Spleen (tissue), 11 donors: ENCODE measurements at regions not wholly inside any gene's neighbourhood (a gene's known extent, or its start where the extent isn't known, plus 50 kb on each side); places are given as distances from the start of the nearest gene placed in this dataset.

Source experiments
- DNase-seq: peaks from one replicate; pipeline ENCODE4 v3.0.0-alpha.2; 2020
- H3K27ac ChIP-seq, 8 donors: fragments of 200-600 bp; sonication (generic) in 7 of 8; 1 replicate in 4 of 8; 2 replicates in 4 of 8; pipeline versions ENCODE4 v1.5.0 to v1.8.0; 2016 to 2021; ENCODE audit warnings: inconsistent platforms in 4 of 8, mild to moderate bottlenecking in 4 of 8, moderate library complexity in 1 of 8
- H3K27me3 ChIP-seq, 7 donors: fragments of 200-600 bp; sonication (generic) in 6 of 7; replicated peaks in 1 of 7; 1 replicate in 4 of 7; 2 replicates in 3 of 7; pipeline versions ENCODE4 v1.5.0 to v1.8.0; 2016 to 2021; ENCODE audit warnings: inconsistent platforms in 3 of 7, mild to moderate bottlenecking in 1 of 7
- H3K36me3 ChIP-seq, 6 donors: fragments of 200-600 bp; sonication (generic) in 5 of 6; 1 replicate in 4 of 6; 2 replicates in 2 of 6; pipeline versions ENCODE4 v1.5.0 to v1.8.0; 2016 to 2021; ENCODE audit warnings: inconsistent platforms in 2 of 6
- H3K4me1 ChIP-seq, 6 donors: fragments of 200-600 bp; sonication (generic) in 5 of 6; 1 replicate in 3 of 6; 2 replicates in 3 of 6; pipeline versions ENCODE4 v1.5.0 to v1.8.0; 2016 to 2021; ENCODE audit warnings: inconsistent platforms in 3 of 6
- H3K4me3 ChIP-seq, 8 donors: fragments of 200-600 bp; sonication (generic) in 7 of 8; 1 replicate in 4 of 8; 2 replicates in 4 of 8; pipeline versions ENCODE4 v1.5.0 to v1.8.0; 2016 to 2021; ENCODE audit warnings: inconsistent platforms in 4 of 8, mild to moderate bottlenecking in 4 of 8, moderate library complexity in 2 of 8
- H3K9me3 ChIP-seq, 8 donors: fragments of 200-600 bp; sonication (generic) in 7 of 8; 1 replicate in 4 of 8; 2 replicates in 4 of 8; pipeline versions ENCODE4 v1.5.0 to v1.8.0; 2016 to 2021; ENCODE audit warnings: inconsistent platforms in 4 of 8
- POLR2A ChIP-seq, 3 donors: fragments of 450-650 bp; IDR thresholded peaks; one replicate each; pipeline ENCODE4 v1.5.1; 2017; ENCODE audit warnings: antibody characterized with exemption in 3 of 3, mild to moderate bottlenecking in 1 of 3
- POLR2AphosphoS5 ChIP-seq, 3 donors: sonication (generic); formaldehyde crosslinking; IDR thresholded peaks; one replicate each; pipeline ENCODE4 v1.5.1; 2017; ENCODE audit warnings: antibody characterized with exemption in 3 of 3
- WGBS, 5 donors: extraction: QIAGEN DNeasy Blood & Tissue Kit in 3 of 5; methylation state at CpG; one replicate each; pipeline versions ENCODE4 v1.1.5 to v1.1.7; 2013 to 2018; 5-methylcytosine and 5-hydroxymethylcytosine counted together
- intact Hi-C: fragments of 100-400 bp; cut with DNase I; formaldehyde crosslinking; loops from one replicate; pipeline ENCODE4 v1.15.0; 2023; ENCODE audit warnings: low total_unique reads
- TF ChIP-seq, protein P1 (sequence below), 11 experiments: fragments of 200-600 bp in 7 of 11; fragments of 450-650 bp in 4 of 11; sonication (generic) in 4 of 11; IDR thresholded peaks in 8 of 11; conservative IDR thresholded peaks in 3 of 11; 1 replicate in 7 of 11; 2 replicates in 4 of 11; pipeline versions ENCODE4 v1.4.0 to v1.8.0; 2016 to 2021; ENCODE audit warnings: antibody characterized with exemption in 11 of 11, inconsistent platforms in 4 of 11, mild to moderate bottlenecking in 1 of 11
- donor health status: healthy with polysubstance abuse.
- donor health status: DM: no; HTN: no; CAD: no; lungs with moderate emphysema.
- donor health status: DM: no; HTN: no; CAD: no.
- donor health status: Bipolar disorder and iron deficiency.
- donor health status: healthy.
- donor health status: DM: no; HTN: no; CAD: no.
- donor health status: DM: yes; HTN: yes; CAD: no.

DNA sequence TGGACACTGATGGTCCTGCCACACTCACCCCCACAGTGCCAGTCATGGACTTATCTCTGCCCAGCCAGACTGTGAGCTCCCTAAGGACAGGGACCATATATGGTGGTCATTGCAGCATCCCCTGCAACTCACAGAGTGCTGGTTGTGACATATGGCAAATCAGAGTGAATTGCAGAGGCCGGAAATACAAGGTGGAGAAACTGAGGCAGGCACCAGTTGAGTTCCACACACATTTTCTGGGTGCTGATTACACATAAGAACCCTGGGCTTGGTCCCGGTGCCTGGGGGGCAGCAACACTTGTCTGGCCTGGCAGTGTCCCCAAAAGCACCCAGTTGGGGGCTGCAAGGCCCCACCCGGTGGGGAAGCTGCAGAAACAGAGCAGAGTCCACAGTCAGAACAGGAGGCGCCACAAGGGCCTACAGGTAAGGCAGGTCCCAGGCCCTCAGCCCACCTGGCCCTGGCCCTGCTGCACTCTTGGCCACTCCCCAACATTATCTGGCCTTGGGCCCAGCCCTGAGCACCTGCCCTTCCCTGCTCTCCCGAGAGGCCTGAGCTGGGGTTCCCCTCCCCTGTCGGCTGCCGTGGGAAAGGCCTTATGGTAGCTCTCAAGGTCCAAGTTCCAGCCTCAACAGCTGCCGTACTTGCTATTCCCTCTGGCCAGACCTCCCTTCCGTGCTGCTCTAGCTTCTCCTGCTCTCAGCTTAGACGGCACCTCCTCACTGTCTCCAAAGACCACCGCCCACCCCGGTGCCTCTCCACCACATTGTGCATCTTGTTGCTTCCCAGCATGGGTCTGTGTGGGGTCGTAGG, 140.8 kb upstream of the PTPN1 start:
- no peak for DNase-seq
- Histone ChIP-seq H3K4me3 (no peak overlapping the region), H3K27ac (no peak overlapping the region), H3K9me3 (peaks cover 0 to 5% (median 0%) of the 10 kb centered on the region in 8 donors), H3K4me1 (peaks cover 0 to 15% (median 10%) of the 10 kb centered on the region in 6 donors), H3K36me3 (no peaks in the 10 kb centered on the region), H3K27me3 (peaks cover 0 to 6% (median 0%) of the 10 kb centered on the region in 7 donors)
- 63 to 82% (median 75%) methylated on average over 10 to 13 of the region's 13 CpGs for WGBS, 5 donors
- TF ChIP-seq, protein P1, sequence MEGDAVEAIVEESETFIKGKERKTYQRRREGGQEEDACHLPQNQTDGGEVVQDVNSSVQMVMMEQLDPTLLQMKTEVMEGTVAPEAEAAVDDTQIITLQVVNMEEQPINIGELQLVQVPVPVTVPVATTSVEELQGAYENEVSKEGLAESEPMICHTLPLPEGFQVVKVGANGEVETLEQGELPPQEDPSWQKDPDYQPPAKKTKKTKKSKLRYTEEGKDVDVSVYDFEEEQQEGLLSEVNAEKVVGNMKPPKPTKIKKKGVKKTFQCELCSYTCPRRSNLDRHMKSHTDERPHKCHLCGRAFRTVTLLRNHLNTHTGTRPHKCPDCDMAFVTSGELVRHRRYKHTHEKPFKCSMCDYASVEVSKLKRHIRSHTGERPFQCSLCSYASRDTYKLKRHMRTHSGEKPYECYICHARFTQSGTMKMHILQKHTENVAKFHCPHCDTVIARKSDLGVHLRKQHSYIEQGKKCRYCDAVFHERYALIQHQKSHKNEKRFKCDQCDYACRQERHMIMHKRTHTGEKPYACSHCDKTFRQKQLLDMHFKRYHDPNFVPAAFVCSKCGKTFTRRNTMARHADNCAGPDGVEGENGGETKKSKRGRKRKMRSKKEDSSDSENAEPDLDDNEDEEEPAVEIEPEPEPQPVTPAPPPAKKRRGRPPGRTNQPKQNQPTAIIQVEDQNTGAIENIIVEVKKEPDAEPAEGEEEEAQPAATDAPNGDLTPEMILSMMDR (IDR thresholded peaks at IDR 0.05 in 8 of 11, conservative IDR thresholded peaks at IDR 0.05 in 3 of 11), result no peak
- TF ChIP-seq POLR2AphosphoS5 (IDR thresholded peaks at IDR 0.05), result no peak
- TF ChIP-seq POLR2A (IDR thresholded peaks at IDR 0.05), result no peak
- intact Hi-C loops, result no loop called here

DNA sequence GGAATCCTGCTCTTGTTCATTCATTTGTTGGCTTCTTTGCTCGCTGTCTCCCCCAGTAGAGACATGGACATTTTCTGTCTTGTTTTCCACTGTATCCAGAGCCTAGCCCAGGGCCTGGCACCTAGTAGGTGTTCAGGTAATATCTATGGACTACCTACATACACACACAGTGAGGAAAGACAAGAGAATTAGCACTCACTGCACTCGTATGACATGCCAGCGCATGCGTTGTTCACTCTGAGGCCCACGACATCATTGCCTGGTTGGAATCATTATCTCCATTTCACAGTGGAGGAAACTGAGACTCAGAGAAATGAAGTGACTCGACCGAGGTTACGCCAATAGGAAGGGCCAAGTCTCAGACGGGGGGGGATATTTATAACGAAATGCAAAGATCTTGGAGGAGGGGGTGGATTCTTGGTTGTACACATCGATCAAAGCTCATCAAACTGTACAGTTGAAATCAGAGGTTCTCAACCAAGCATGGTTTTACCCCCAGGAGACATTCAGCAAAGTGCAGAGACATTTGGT, 140.1 kb upstream of the PTPN1 start:
- Histone ChIP-seq H3K9me3 (peaks cover 0 to 5% (median 0%) of the 10 kb centered on the region in 8 donors), H3K27ac (no peak overlapping the region)

DNA sequence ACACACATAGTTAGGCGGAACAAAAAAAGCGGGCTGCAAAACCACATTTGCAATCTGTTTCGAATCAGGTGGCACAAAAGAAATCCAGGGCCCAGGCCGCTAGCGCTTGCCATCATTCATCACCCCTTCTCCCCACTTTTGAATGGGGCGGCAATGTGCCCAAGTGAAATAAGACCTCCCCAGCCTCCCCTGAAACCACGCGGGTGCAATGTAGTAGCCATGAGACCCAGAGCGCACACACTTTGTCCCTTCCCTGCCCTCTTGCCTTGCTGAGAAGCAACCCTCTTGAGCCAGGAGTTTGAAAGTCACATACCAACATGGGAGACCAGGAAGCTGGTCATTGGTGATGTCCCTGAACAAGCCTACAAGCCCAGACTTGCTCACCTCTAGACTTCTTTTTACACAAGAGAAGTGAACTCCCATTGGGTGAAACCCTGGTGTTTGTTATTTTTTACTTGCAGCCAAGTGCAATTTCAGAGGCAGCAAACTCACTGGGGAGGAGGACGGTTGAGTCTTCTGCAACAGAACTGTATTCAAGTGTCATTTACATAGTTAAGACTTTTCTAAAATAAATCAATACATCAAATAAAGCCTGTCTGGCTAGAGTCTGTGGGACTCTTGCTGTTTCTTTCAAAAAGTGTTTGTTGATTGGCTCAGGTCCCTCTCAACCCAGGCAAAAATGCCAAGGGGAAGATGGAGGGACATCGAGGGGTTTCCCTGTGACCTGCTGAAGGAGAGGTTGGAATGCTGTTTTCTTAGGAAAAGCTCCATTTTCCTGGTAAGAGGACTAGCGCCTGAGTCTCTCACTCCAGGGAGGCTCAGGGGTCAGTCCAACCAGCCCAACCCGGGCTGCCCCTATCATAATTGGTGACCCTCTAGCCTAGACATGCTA, 138.1 kb upstream of the PTPN1 start:
- intact Hi-C loops, result no loop called here
- Histone ChIP-seq H3K4me3 (no peak overlapping the region), H3K36me3 (no peaks in the 10 kb centered on the region), H3K27me3 (peaks cover 0 to 14% (median 0%) of the 10 kb centered on the region in 7 donors), H3K4me1 (peaks cover 0 to 12% (median 1%) of the 10 kb centered on the region in 6 donors), H3K27ac (no peak overlapping the region), H3K9me3 (no peaks in the 10 kb centered on the region)
- 86 to 93% (median 90%) methylated on average over 13 of the region's 13 CpGs for WGBS, 5 donors
- TF ChIP-seq POLR2AphosphoS5 (IDR thresholded peaks at IDR 0.05) (no peak), POLR2A (IDR thresholded peaks at IDR 0.05) (no peak)
- TF ChIP-seq, protein P1 (IDR thresholded peaks at IDR 0.05 in 8 of 11, conservative IDR thresholded peaks at IDR 0.05 in 3 of 11), result no peak
- no peak for DNase-seq

More for the DNA sequence above, 140.1 kb upstream of the PTPN1 start:
- H3K27me3 ChIP-seq, result peaks cover 0 to 6% (median 0%) of the 10 kb centered on the region in 7 donors
- H3K4me3 ChIP-seq, result no peak overlapping the region
- TF ChIP-seq, protein P1 (IDR thresholded peaks at IDR 0.05 in 8 of 11, conservative IDR thresholded peaks at IDR 0.05 in 3 of 11), result no peak
- TF ChIP-seq POLR2AphosphoS5 (IDR thresholded peaks at IDR 0.05) (no peak), POLR2A (IDR thresholded peaks at IDR 0.05) (no peak)
- intact Hi-C loops, result no loop called here
- DNase-seq, result no peak
- peaks cover 0 to 18% (median 11%) of the 10 kb centered on the region in 6 donors for H3K4me1 ChIP-seq
- no peaks in the 10 kb centered on the region for H3K36me3 ChIP-seq
- WGBS, 5 donors, result 90 to 95% (median 93%) methylated on average over 11 of the region's 11 CpGs
